Ovary (tissue), 7 donors: ENCODE measurements at regions not wholly inside any gene's neighbourhood (a gene's known extent, or its start where the extent isn't known, plus 50 kb on each side); places are given as distances from the start of the nearest gene placed in this dataset.

Source experiments
- DNase-seq, 5 donors: peaks; one replicate each; pipeline ENCODE4 v3.0.0-alpha.2; 2019 to 2020
- H3K27ac ChIP-seq, 2 donors: fragments of 200-600 bp; one replicate each; pipeline versions ENCODE4 v1.5.1 to v1.8.0; 2019 to 2022
- H3K27me3 ChIP-seq: fragments of 200-600 bp; one replicate; pipeline ENCODE4 v1.8.0; 2022
- H3K36me3 ChIP-seq: fragments of 200-600 bp; sonication (generic); one replicate; pipeline ENCODE4 v1.5.1; 2019
- H3K4me1 ChIP-seq: one replicate; pipeline ENCODE4 v1.8.1; 2013; ENCODE audit warnings: mild to moderate bottlenecking, moderate library complexity; ENCODE audit not compliant: insufficient read depth
- H3K4me3 ChIP-seq: fragments of 200-600 bp; sonication (generic); one replicate; pipeline ENCODE4 v1.5.1; 2017
- H3K9me3 ChIP-seq, 2 donors: fragments of 200-600 bp in 1 of 2; sonication (generic) in 1 of 2; one replicate each; pipeline versions ENCODE4 v1.5.1 to v1.8.1; 2013 to 2019; ENCODE audit warnings: mild to moderate bottlenecking in 1 of 2, moderate library complexity in 1 of 2
- EP300 ChIP-seq: sonication (generic); formaldehyde crosslinking; IDR thresholded peaks from one replicate; pipeline ENCODE4 v1.6.1; 2017; ENCODE audit warnings: antibody characterized with exemption
- POLR2A ChIP-seq: fragments of 450-650 bp; IDR thresholded peaks from one replicate; pipeline ENCODE4 v1.6.1; 2017; ENCODE audit warnings: antibody characterized with exemption, mild to moderate bottlenecking, moderate library complexity
- WGBS, 3 donors: extraction: QIAGEN DNeasy Blood & Tissue Kit in 1 of 3; methylation state at CpG; one replicate each; pipeline versions ENCODE4 v1.1.5 to v1.1.7; 2013 to 2017; 5-methylcytosine and 5-hydroxymethylcytosine counted together
- intact Hi-C, 4 donors: fragments of 100-400 bp; cut with DNase I; formaldehyde crosslinking; loops; one replicate each; pipeline versions ENCODE4 v1.11.0 to v1.15.1; 2022 to 2023
- TF ChIP-seq, protein P1 (sequence below), 3 donors: fragments of 450-650 bp in 2 of 3; fragments of 200-600 bp in 1 of 3; IDR thresholded peaks; one replicate each; pipeline versions ENCODE4 v1.5.1 to v1.8.0; 2016 to 2022; ENCODE audit warnings: antibody characterized with exemption in 3 of 3, mild to moderate bottlenecking in 1 of 3
- donor health status: DM: no; HTN: no; CAD: no; lungs with moderate emphysema.
- donor health status: DM: no; HTN: no; CAD: no.
- donor health status: Bipolar disorder and iron deficiency.
- donor health status: DM: no; HTN: no; CAD: no.
- donor health status: DM: yes; HTN: yes; CAD: no.

DNA sequence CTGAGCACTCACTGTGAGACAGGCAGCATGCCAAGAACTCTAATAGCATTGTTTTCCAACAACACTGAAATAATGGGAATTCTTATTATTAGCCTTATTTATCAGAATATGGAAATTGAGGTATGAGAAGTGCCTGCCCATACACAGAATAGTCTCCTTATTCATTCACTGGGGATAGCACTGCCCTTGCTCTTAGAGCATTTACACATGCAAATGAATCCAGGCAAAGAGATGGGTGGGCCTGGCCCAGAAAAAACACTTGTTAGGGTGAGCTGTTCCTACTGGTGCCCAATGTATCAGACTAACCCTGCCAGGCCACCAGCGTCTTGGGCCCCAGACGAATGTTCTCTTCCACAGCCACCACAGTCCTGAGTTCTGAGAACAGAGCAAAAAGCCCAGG, 112.9 kb downstream of the TUBA3C start:
- 45 to 63% (median 55%) methylated on average over 2 of the region's 2 CpGs for WGBS, 3 donors
- Histone ChIP-seq H3K36me3 (no peaks in the 10 kb centered on the region), H3K27me3 (no peaks in the 10 kb centered on the region), H3K4me3 (no peak overlapping the region), H3K27ac (no peak overlapping the region), H3K4me1 (no peaks in the 10 kb centered on the region), H3K9me3 (no peaks in the 10 kb centered on the region)
- TF ChIP-seq POLR2A (no peak), EP300 (no peak)
- TF ChIP-seq, protein P1, sequence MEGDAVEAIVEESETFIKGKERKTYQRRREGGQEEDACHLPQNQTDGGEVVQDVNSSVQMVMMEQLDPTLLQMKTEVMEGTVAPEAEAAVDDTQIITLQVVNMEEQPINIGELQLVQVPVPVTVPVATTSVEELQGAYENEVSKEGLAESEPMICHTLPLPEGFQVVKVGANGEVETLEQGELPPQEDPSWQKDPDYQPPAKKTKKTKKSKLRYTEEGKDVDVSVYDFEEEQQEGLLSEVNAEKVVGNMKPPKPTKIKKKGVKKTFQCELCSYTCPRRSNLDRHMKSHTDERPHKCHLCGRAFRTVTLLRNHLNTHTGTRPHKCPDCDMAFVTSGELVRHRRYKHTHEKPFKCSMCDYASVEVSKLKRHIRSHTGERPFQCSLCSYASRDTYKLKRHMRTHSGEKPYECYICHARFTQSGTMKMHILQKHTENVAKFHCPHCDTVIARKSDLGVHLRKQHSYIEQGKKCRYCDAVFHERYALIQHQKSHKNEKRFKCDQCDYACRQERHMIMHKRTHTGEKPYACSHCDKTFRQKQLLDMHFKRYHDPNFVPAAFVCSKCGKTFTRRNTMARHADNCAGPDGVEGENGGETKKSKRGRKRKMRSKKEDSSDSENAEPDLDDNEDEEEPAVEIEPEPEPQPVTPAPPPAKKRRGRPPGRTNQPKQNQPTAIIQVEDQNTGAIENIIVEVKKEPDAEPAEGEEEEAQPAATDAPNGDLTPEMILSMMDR (IDR thresholded peaks at IDR 0.05): no peak
- intact Hi-C loops: no loop called here
- no peak for DNase-seq

DNA sequence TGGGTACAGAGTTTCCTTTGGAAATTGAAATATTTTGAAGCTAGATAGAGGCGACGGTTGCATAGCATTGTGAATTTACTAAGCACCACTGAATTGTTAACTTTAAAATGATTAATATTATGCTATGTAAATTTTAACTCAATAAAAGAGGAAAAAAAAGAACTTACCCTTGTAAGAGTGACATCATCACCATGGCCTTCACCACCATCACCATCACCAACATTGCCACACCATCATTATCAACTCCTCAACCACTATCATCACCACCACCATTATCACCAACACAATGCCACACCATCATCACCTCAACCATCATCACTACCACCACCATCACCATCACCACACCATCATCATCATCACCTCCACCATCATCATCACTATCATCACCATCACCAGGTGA, 113.9 kb downstream of the TUBA3C start:
- intact Hi-C loops: no loop called here
- Histone ChIP-seq H3K9me3 (no peaks in the 10 kb centered on the region), H3K4me3 (no peak overlapping the region), H3K4me1 (no peaks in the 10 kb centered on the region), H3K36me3 (no peaks in the 10 kb centered on the region), H3K27ac (no peak overlapping the region), H3K27me3 (no peaks in the 10 kb centered on the region)
- WGBS, 3 donors: 83 to 95% (median 85%) methylated on average over 2 of the region's 2 CpGs
- TF ChIP-seq EP300: no peak
- TF ChIP-seq, protein P1 (IDR thresholded peaks at IDR 0.05): no peak
- no peak for TF ChIP-seq POLR2A
- no peak for DNase-seq

DNA sequence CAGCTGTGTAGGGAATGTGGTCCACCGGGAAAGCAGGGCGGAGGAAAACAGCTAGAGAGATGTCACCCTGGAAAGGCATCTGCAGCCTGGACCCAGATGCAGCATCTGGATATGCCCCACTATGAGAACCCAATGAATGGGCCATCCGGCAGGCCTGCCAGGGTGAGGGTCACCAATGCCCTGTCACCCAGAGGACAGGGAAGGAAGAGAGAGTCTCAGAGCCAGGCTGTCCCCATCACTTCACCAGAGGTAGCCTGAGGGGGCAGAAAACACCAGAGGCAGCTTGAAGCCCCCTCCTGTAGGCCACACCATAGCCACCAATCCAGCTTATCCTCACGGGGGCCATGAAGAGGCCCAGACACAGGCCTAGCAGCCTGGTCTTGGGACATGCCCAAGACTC, 118.8 kb downstream of the TUBA3C start:
- Histone ChIP-seq H3K27me3 (no peaks in the 10 kb centered on the region), H3K4me1 (no peaks in the 10 kb centered on the region), H3K4me3 (no peak overlapping the region), H3K36me3 (no peaks in the 10 kb centered on the region), H3K9me3 (no peaks in the 10 kb centered on the region), H3K27ac (no peak overlapping the region)
- intact Hi-C loops: no loop called here
- no peak for DNase-seq
- TF ChIP-seq, protein P1 (IDR thresholded peaks at IDR 0.05): no peak
- no peak for TF ChIP-seq EP300
- TF ChIP-seq POLR2A: no peak
- WGBS, 3 donors: 57 to 77% (median 71%) methylated on average over 3 to 4 of the region's 4 CpGs

DNA sequence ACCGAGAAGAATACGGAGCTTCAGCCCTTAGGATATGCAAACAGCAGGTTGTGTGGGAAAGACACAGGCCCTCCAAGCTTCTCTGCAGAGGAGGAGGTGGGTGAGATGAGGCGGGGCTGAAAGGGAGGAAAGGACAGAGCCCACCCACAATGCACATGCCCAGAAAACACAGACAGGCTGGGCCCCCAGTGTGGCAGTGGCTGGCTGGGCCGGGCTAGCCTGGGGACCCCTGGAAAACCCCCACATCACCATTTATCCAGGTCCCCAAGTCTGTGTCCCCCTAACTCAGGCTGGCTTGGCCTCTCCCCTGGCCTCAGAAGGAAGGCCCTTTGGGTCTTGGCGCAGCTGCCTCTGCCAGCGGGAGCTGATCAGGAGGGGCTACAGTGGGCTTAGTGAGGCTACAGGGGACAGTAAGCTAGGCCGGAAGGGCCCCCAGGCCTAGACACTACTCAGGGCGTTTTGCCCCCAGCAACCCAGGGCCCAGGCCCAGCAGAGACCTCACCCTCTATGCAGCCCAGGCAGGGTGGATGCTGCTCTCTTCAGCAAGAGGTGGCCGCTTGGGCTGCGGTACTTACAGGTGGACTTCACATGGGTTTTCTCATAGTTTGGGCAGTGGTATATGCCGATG, 119.5 kb downstream of the TUBA3C start:
- Histone ChIP-seq H3K9me3 (no peaks in the 10 kb centered on the region), H3K27me3 (no peaks in the 10 kb centered on the region), H3K27ac (no peak overlapping the region), H3K4me1 (no peaks in the 10 kb centered on the region), H3K36me3 (no peaks in the 10 kb centered on the region), H3K4me3 (no peak overlapping the region)
- DNase-seq: no peak
- 80 to 88% (median 87%) methylated on average over 11 of the region's 11 CpGs for WGBS, 3 donors
- intact Hi-C loops: no loop called here
- no peak for TF ChIP-seq POLR2A
- TF ChIP-seq, protein P1 (IDR thresholded peaks at IDR 0.05): no peak
